Inflammatory macrophage (primary cell): ENCODE measurements at regions not wholly inside any gene's neighbourhood (a gene's known extent, or its start where the extent isn't known, plus 50 kb on each side); places are given as distances from the start of the nearest gene placed in this dataset.

Experiments used
- DNase-seq, 2 donors: peaks; one replicate each; pipeline ENCODE4 v3.0.0-alpha.2; 2020 to 2022

- DNase-seq: no peak
Observed at GRCh38 chr2:146642066-146642465, 1202.8 kb upstream of the ACVR2A start.

- no peak for DNase-seq
Observed at GRCh38 chr2:146634230-146635097, 1210.4 kb upstream of the ACVR2A start.

- no peak for DNase-seq
Observed at GRCh38 chr2:146633159-146633558, 1211.7 kb upstream of the ACVR2A start.

GRCh38 chr2:146632707-146633106 lies 1212.1 kb upstream of the ACVR2A start:
- DNase-seq: no peak

- DNase-seq: no peak
Observed at GRCh38 chr2:146624430-146625160, 1220.2 kb upstream of the ACVR2A start.

- no peak for DNase-seq
Observed at GRCh38 chr2:146623771-146624170, 1221.1 kb upstream of the ACVR2A start.

DNA sequence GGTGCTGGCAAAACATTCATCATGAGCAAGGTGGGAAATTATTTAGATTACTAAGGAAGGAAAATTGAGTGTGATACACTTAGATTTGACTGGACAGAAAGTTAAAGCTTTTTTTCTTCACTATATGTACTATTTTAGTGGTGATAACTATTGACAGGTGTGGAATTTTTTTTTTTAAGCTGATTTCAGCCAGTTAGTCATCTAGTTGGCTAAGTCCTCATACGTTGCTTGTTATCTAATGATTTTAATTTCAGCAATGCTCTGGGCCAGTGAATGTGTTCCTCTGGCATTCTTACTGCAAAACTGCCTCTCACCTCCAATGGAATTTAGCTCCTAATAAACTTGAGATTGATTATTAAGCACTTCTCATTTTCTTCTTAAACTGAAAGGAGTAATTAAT lies 1223.2 kb upstream of the ACVR2A start:
- no peak for DNase-seq

GRCh38 chr2:146615778-146616177 lies 1229.1 kb upstream of the ACVR2A start:
- DNase-seq: no peak

GRCh38 chr2:146608490-146608889 lies 1236.3 kb upstream of the ACVR2A start:
- no peak for DNase-seq

- DNase-seq: no peak
Observed at GRCh38 chr2:146604521-146604920, 1240.3 kb upstream of the ACVR2A start.

- no peak for DNase-seq
Observed at GRCh38 chr2:146602856-146603255, 1242.0 kb upstream of the ACVR2A start.

- DNase-seq: no peak
Observed at GRCh38 chr2:146602383-146602782, 1242.4 kb upstream of the ACVR2A start.

DNA sequence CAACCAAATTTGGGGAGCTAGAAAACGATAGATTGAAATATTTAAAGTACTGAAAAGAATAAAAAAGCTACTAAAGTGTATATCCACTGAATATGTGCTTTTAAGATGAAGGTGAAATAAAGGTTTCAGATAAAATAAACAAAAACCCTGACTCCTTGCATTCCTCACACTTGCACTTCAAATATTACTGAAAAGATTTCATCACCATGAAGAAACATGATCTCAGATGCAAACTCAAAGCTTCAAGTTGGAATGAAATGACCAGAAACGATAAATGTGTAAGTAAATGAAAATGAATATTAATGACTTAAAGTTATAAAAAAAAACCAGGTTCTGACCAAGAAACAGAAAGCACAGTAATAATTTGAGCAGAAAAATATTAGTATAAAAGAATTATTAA lies 1246.0 kb upstream of the ACVR2A start:
- DNase-seq: no peak

- no peak for DNase-seq
Observed at GRCh38 chr2:146597291-146597690, 1247.5 kb upstream of the ACVR2A start.

DNA sequence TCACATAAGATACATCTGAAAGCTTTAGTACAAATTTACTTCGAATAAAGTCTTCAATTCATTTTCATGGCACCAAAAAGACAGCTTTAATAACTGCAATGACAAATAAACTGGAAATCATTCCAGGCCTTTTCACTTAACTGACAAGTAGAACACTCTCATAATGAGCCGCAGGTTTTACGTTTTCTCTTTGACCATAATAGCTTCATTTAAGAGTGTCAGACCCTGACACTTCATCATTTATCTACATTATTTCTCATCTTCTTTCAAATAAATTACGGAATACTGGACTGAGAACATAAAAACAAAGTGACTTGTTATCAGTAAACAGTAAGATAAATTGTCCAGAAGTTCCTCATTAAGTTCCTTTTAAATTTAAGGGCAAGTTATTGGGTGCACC lies 1252.9 kb upstream of the ACVR2A start:
- no peak for DNase-seq

- DNase-seq: no peak
Observed at GRCh38 chr2:146587291-146587713, 1257.5 kb upstream of the ACVR2A start.

GRCh38 chr2:146584316-146584715 lies 1260.5 kb upstream of the ACVR2A start:
- no peak for DNase-seq

DNA sequence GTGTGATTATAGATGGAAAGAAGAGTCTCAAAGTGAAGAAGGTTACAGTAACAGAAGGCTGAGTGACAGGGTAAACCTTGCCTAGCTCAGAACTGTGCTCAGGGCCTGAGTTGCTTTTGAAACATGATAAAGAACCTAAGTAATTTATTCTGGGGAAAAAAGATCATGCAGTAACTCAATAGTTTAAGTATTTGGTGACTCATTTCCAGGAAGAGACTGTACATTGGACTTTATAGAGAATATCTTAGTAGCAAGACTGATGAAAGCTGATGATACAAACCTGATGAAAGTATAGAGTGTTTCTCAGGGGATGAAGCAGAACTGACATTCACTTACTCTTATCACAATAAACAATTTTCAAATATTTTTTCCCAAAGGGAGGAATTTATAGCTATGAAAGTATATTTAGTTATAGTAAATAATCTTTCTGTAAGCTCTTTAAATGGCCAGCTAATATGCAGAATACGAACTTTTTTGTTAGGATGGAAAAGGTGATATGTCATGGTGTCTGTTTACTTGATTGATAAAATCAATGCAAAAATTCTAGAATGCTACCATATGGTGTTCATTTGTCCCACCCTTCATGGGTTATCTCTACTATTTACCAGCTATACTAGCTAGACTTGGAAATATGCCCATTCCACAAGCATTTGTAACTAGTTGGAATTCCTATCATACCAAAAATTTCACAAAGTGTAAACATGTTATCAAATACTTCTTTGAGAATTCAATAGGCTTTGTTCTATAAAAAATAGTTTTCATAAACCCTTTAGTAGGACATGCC lies 1265.5 kb upstream of the ACVR2A start:
- DNase-seq: no peak

GRCh38 chr2:146576339-146577111 lies 1268.3 kb upstream of the ACVR2A start:
- DNase-seq: no peak

GRCh38 chr2:146572598-146572997 lies 1272.2 kb upstream of the ACVR2A start:
- no peak for DNase-seq

DNA sequence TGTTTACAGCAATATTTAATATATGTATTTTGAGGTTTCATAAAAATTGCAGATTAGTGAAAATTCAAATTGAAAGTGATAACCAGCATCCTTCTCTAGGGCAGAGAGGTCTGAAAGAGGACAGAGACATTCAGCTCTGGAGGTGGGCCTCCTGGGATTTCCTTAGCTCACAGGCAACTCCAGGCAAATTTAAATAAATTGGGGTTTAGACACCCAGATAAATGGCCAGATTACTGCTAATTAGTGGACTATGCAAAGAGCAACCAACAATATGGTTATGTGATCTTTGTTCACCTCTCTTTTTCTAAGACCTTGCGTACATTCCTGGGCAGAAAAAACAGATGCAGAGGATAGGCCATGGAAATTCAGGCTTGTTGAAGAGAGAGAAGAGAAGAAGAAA lies 1282.8 kb upstream of the ACVR2A start:
- no peak for DNase-seq

DNA sequence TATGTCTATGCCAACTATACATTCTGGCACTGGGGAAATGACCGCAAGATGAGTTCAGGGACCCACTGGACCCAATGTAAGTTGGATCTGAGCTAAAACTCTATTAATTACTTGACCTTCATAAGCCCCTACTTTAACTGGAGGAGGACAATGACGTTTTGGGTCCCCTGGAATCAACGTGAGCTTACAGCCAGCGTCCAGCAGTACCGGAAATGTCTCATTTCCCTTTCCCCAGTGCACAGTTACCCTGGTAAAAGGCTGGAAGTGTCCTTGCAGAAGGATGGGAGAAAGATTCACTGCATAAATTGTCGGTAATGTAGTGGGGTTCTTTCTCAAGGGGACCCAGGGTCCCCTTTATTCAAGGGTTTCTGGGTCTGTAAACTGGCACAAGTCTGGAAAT lies 1297.6 kb upstream of the ACVR2A start:
- DNase-seq: no peak
